WTC11 (cell line): ENCODE measurements at regions not wholly inside any gene's neighbourhood (a gene's known extent, or its start where the extent isn't known, plus 50 kb on each side); places are given as distances from the start of the nearest gene placed in this dataset.

Source experiments
- CREB1 ChIP-seq: sonication (generic); formaldehyde crosslinking; IDR thresholded peaks from 2 replicates; pipeline ENCODE4 v1.8.0; 2023; ENCODE audit warnings: mild to moderate bottlenecking, missing genetic modification reagents
- CREM ChIP-seq: sonication (generic); formaldehyde crosslinking; IDR thresholded peaks from 2 replicates; pipeline ENCODE4 v1.8.1; 2022; ENCODE audit warnings: mild to moderate bottlenecking, missing genetic modification reagents, moderate library complexity
- KAT7 ChIP-seq: sonication (generic); formaldehyde crosslinking; IDR thresholded peaks from 2 replicates; pipeline ENCODE4 v1.8.1; 2023; ENCODE audit warnings: missing genetic modification reagents, mild to moderate bottlenecking, borderline replicate concordance
- MYBL2 ChIP-seq: sonication (generic); formaldehyde crosslinking; IDR thresholded peaks from 2 replicates; pipeline ENCODE4 v1.8.1; 2023; ENCODE audit warnings: mild to moderate bottlenecking, moderate library complexity, missing genetic modification reagents
- ZBTB21 ChIP-seq: sonication (generic); formaldehyde crosslinking; IDR thresholded peaks from 2 replicates; pipeline ENCODE4 v1.8.1; 2023; ENCODE audit warnings: mild to moderate bottlenecking, missing genetic modification reagents, borderline replicate concordance
- TF ChIP-seq, protein P1 (sequence below): sonication (generic); formaldehyde crosslinking; IDR thresholded peaks from 2 replicates; pipeline ENCODE4 v1.8.1; 2023; ENCODE audit warnings: mild to moderate bottlenecking, moderate library complexity, missing genetic modification reagents
- TF ChIP-seq, protein P2 (sequence below): fragments of 200-600 bp; IDR thresholded peaks from 2 replicates; pipeline ENCODE4 v1.8.0; 2022; ENCODE audit warnings: antibody characterized with exemption
- TF ChIP-seq, protein P3 (sequence below): sonication (generic); formaldehyde crosslinking; IDR thresholded peaks from 2 replicates; pipeline ENCODE4 v1.8.0; 2022; ENCODE audit warnings: mild to moderate bottlenecking, missing genetic modification reagents

DNA sequence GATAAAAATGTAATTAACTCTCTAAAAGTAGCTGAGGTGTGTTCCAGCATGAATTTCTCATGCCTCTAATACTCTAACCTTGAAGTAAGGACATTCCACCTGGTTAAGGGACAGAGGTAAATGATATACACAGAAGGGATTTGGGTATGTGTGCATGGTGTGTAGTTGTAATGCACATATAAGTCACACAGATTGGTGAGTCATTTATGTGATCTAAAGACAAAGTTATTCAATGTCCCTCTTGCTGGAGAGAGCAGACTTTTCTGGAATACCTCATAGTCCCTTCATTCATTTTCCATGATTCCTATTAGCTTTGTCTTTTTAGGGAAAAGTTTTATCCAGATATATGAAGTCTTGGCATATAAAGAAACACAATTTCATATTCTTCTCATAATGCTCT, 234.9 kb downstream of the SNAPC1 start:
- TF ChIP-seq, protein P1, sequence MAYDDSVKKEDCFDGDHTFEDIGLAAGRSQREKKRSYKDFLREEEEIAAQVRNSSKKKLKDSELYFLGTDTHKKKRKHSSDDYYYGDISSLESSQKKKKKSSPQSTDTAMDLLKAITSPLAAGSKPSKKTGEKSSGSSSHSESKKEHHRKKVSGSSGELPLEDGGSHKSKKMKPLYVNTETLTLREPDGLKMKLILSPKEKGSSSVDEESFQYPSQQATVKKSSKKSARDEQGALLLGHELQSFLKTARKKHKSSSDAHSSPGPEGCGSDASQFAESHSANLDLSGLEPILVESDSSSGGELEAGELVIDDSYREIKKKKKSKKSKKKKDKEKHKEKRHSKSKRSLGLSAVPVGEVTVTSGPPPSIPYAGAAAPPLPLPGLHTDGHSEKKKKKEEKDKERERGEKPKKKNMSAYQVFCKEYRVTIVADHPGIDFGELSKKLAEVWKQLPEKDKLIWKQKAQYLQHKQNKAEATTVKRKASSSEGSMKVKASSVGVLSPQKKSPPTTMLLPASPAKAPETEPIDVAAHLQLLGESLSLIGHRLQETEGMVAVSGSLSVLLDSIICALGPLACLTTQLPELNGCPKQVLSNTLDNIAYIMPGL (CRISPR knock-in tag): no peak
- TF ChIP-seq ZBTB21: no peak
- TF ChIP-seq CREB1: no peak
- TF ChIP-seq KAT7: no peak
- TF ChIP-seq MYBL2 (CRISPR knock-in tag): no peak
- TF ChIP-seq, protein P2, sequence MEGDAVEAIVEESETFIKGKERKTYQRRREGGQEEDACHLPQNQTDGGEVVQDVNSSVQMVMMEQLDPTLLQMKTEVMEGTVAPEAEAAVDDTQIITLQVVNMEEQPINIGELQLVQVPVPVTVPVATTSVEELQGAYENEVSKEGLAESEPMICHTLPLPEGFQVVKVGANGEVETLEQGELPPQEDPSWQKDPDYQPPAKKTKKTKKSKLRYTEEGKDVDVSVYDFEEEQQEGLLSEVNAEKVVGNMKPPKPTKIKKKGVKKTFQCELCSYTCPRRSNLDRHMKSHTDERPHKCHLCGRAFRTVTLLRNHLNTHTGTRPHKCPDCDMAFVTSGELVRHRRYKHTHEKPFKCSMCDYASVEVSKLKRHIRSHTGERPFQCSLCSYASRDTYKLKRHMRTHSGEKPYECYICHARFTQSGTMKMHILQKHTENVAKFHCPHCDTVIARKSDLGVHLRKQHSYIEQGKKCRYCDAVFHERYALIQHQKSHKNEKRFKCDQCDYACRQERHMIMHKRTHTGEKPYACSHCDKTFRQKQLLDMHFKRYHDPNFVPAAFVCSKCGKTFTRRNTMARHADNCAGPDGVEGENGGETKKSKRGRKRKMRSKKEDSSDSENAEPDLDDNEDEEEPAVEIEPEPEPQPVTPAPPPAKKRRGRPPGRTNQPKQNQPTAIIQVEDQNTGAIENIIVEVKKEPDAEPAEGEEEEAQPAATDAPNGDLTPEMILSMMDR: no peak
- no peak for TF ChIP-seq CREM
- TF ChIP-seq, protein P3, sequence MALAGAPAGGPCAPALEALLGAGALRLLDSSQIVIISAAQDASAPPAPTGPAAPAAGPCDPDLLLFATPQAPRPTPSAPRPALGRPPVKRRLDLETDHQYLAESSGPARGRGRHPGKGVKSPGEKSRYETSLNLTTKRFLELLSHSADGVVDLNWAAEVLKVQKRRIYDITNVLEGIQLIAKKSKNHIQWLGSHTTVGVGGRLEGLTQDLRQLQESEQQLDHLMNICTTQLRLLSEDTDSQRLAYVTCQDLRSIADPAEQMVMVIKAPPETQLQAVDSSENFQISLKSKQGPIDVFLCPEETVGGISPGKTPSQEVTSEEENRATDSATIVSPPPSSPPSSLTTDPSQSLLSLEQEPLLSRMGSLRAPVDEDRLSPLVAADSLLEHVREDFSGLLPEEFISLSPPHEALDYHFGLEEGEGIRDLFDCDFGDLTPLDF: no peak
